ENCODE measurements at regions not wholly inside any gene's neighbourhood (a gene's known extent, or its start where the extent isn't known, plus 50 kb on each side); places are given as distances from the start of the nearest gene placed in this dataset.

GRCh38 chr2:168371273-168372019 is 84.6 kb upstream of the CERS6 start:
- FAIRE-seq, result no peak
- no peaks in the 10 kb centered on the region for H3K79me2 ChIP-seq (ENCODE audit: control insufficient read depth, insufficient read depth, low read length)
- ATAC-seq, result 0 out of 3 replicates have a peak, but pooled peaks have one; percentile 27
- ChIA-PET CTCF (no interaction called here), POLR2A (no interaction called here), SMC1A (ENCODE audit: uncharacterized antibody, unreplicated experiment) (no interaction called here), RAD21 (ENCODE audit: unreplicated experiment) (no interaction called here)
- intact Hi-C loops (cut with micrococcal nuclease; ENCODE audit: unreplicated experiment) (no loop called here), in situ Hi-C loops (cut with MboI) (no loop called here)
- peak overlapping the region; percentile 85 for H2AFZ ChIP-seq (ENCODE audit: control insufficient read depth, low read depth, low read length)
- no peaks in the 10 kb centered on the region; the same call in 1 of the 3 replicates for H3K9me3 ChIP-seq (replicated peaks; ENCODE audit: control insufficient read depth, insufficient read depth, low read length)
- H3K4me2 ChIP-seq (ENCODE audit: control insufficient read depth, insufficient read depth), result no peak overlapping the region
- DNase-seq (ENCODE audit: low read depth, low spot score), result no peak
- no TSS peak for BruUV-seq (replicated peaks)
- WGBS (ENCODE audit: insufficient coverage, insufficient replicate concordance, low lambda C conversion rate, missing lambda C conversion rate), result 13% methylated on average over 4 of the region's 4 CpGs
- H3K36me3 ChIP-seq (ENCODE audit: control insufficient read depth in 2 of 2, insufficient read depth in 2 of 2, low read length in 1 of 2), result no peaks in the 10 kb centered on the region
- peaks cover 7% of the 10 kb centered on the region; the same call in 1 of the 2 replicates for H3K4me1 ChIP-seq (ENCODE audit: control insufficient read depth, insufficient read depth, low read length)
- no peak overlapping the region for H3K9ac ChIP-seq (ENCODE audit: control insufficient read depth, insufficient read depth, low read length)
- no peaks in the 10 kb centered on the region for H4K20me1 ChIP-seq (ENCODE audit: control insufficient read depth, insufficient read depth)
- H3K4me3 ChIP-seq, result no peak overlapping the region
- TF ChIP-seq MYC (IDR thresholded peaks at IDR 0.05; ENCODE audit: insufficient read depth, insufficient read length, insufficient replicate concordance, low read length, severe bottlenecking), result no peak
- TF ChIP-seq STAT1 (conservative IDR thresholded peaks at IDR 0.05), result no peak
- no peak for TF ChIP-seq TBL1XR1 (IDR thresholded peaks at IDR 0.05; ENCODE audit: low read depth, low read length)
- no peak for TF ChIP-seq ZNF24 (IDR thresholded peaks at IDR 0.05)
- TF ChIP-seq SMAD1 (IDR thresholded peaks at IDR 0.05; ENCODE audit: low read depth, partially characterized antibody), result no peak
- TF ChIP-seq ZSCAN29 (IDR thresholded peaks at IDR 0.05), result no peak
- TF ChIP-seq ZBED1 (IDR thresholded peaks at IDR 0.05; ENCODE audit: borderline replicate concordance), result no peak
- TF ChIP-seq CUX1 (IDR thresholded peaks at IDR 0.05; ENCODE audit: insufficient replicate concordance, low read depth, low read length), result no peak
- no peak for TF ChIP-seq EED (IDR thresholded peaks at IDR 0.05; ENCODE audit: low read depth)
- no peak overlapping the region for H3K27ac ChIP-seq (ENCODE audit: control insufficient read depth, insufficient read depth)
- H3K27me3 ChIP-seq (replicated peaks in 1 of 2; ENCODE audit: control insufficient read depth in 2 of 2, insufficient read depth in 2 of 2, low read length in 1 of 2), result no peaks in the 10 kb centered on the region
